ENCODE measurements at regions not wholly inside any gene's neighbourhood (a gene's known extent, or its start where the extent isn't known, plus 50 kb on each side); places are given as distances from the start of the nearest gene placed in this dataset.

GRCh38 chr6:156647140-156647784, 129.9 kb upstream of the ARID1B start:
- H3K27ac ChIP-seq (ENCODE audit: low read depth, low read length), result no peak overlapping the region
- ATAC-seq, result no peak

GRCh38 chr6:156646496-156646895, 130.7 kb upstream of the ARID1B start:
- H3K27ac Mint-ChIP-seq, result no peak overlapping the region
- H3K4me3 Mint-ChIP-seq, result peak overlapping the region in 3 of 10 donors; percentile 39 to 66 (median 44)
- H3K36me3 Mint-ChIP-seq, result peaks cover 0 to 4% (median 0%) of the 10 kb centered on the region in 5 donors
- Histone ChIP-seq H3K27me3 (ENCODE audit: control insufficient read depth in 2 of 2, insufficient read depth in 2 of 2, low read length in 2 of 2) (peaks cover 0 to 5% of the 10 kb centered on the region in 2 donors), H3K9me3 (ENCODE audit: control insufficient read depth in 2 of 3, low read length in 3 of 3) (no peaks in the 10 kb centered on the region), H3K27ac (ENCODE audit: low read depth, low read length) (no peak overlapping the region), H3K4me1 (ENCODE audit: control insufficient read depth in 2 of 2, insufficient read depth in 2 of 2, low read length in 2 of 2) (no peaks in the 10 kb centered on the region), H3K4me3 (ENCODE audit: low read length) (no peak overlapping the region), H3K36me3 (ENCODE audit: control insufficient read depth in 2 of 3, insufficient read depth in 3 of 3, low read length in 3 of 3) (no peaks in the 10 kb centered on the region)
- intact Hi-C loops (cut with micrococcal nuclease), result no loop called here
- no peak for ATAC-seq
- POLR2A ChIA-PET, result no interaction called here
- peaks cover 11 to 26% (median 24%) of the 10 kb centered on the region in 5 donors for H3K27me3 Mint-ChIP-seq
- H3K4me1 Mint-ChIP-seq, result peaks cover 0 to 27% (median 20%) of the 10 kb centered on the region in 7 donors
- DNase-seq, result no peak
- H3K9me3 Mint-ChIP-seq, result peaks cover 0 to 6% (median 0%) of the 10 kb centered on the region in 11 donors
- CTCF ChIA-PET, result no interaction called here

More at GRCh38 chr6:156647140-156647784, 129.9 kb upstream of the ARID1B start:
- peaks cover 0 to 2% (median 0%) of the 10 kb centered on the region in 11 donors for H3K9me3 Mint-ChIP-seq
- ChIA-PET POLR2A (no interaction called here), CTCF (no interaction called here)
- peaks cover 0 to under 1% (median 0%) of the 10 kb centered on the region in 5 donors for H3K36me3 Mint-ChIP-seq
- Histone ChIP-seq H3K27me3 (ENCODE audit: control insufficient read depth in 2 of 2, insufficient read depth in 2 of 2, low read length in 2 of 2) (peaks cover 0 to 5% of the 10 kb centered on the region in 2 donors), H3K9me3 (ENCODE audit: control insufficient read depth in 2 of 3, low read length in 3 of 3) (no peaks in the 10 kb centered on the region), H3K36me3 (ENCODE audit: control insufficient read depth in 2 of 3, insufficient read depth in 3 of 3, low read length in 3 of 3) (no peaks in the 10 kb centered on the region), H3K4me1 (ENCODE audit: control insufficient read depth in 2 of 2, insufficient read depth in 2 of 2, low read length in 2 of 2) (no peaks in the 10 kb centered on the region), H3K4me3 (ENCODE audit: low read length) (no peak overlapping the region)
- H3K4me3 Mint-ChIP-seq, result peak overlapping the region in 9 of 10 donors; percentile 15 to 72 (median 63)
- intact Hi-C loops (cut with micrococcal nuclease), result no loop called here
- DNase-seq, result no peak
- no peak overlapping the region for H3K27ac Mint-ChIP-seq
- peaks cover 0 to 27% (median 20%) of the 10 kb centered on the region in 7 donors for H3K4me1 Mint-ChIP-seq
- H3K27me3 Mint-ChIP-seq, result peaks cover 11 to 26% (median 24%) of the 10 kb centered on the region in 5 donors

- DNase-seq, result no peak
- intact Hi-C loops (cut with micrococcal nuclease), result no loop called here
- H3K27me3 Mint-ChIP-seq, result peaks cover 11 to 26% (median 24%) of the 10 kb centered on the region in 5 donors
- ATAC-seq, result no peak
- H3K9me3 Mint-ChIP-seq, result peaks cover 0 to 14% (median 1%) of the 10 kb centered on the region in 11 donors
- H3K27ac ChIP-seq (ENCODE audit: low read depth, low read length), result no peak overlapping the region
- ChIA-PET POLR2A (no interaction called here), CTCF (no interaction called here)
- no peak overlapping the region for H3K4me3 Mint-ChIP-seq
- peaks cover 0 to 27% (median 20%) of the 10 kb centered on the region in 7 donors for H3K4me1 Mint-ChIP-seq
- peaks cover 0 to 5% of the 10 kb centered on the region in 2 donors for H3K27me3 ChIP-seq (ENCODE audit: control insufficient read depth in 2 of 2, insufficient read depth in 2 of 2, low read length in 2 of 2)
- H3K4me3 ChIP-seq (ENCODE audit: low read length), result no peak overlapping the region
- H3K27ac Mint-ChIP-seq, result no peak overlapping the region
- H3K9me3 ChIP-seq (ENCODE audit: control insufficient read depth in 2 of 3, low read length in 3 of 3), result no peaks in the 10 kb centered on the region
- H3K36me3 ChIP-seq (ENCODE audit: control insufficient read depth in 2 of 3, insufficient read depth in 3 of 3, low read length in 3 of 3), result no peaks in the 10 kb centered on the region
- no peaks in the 10 kb centered on the region for H3K4me1 ChIP-seq (ENCODE audit: control insufficient read depth in 2 of 2, insufficient read depth in 2 of 2, low read length in 2 of 2)
- H3K36me3 Mint-ChIP-seq, result peaks cover 0 to 7% (median 0%) of the 10 kb centered on the region in 5 donors
Measured at GRCh38 chr6:156645097-156645496, 132.1 kb upstream of the ARID1B start.

GRCh38 chr6:156639009-156639721, 138.0 kb upstream of the ARID1B start:
- H3K36me3 Mint-ChIP-seq, result peaks cover 0 to 7% (median 0%) of the 10 kb centered on the region in 5 donors
- DNase-seq (no peak), ATAC-seq (no peak)
- POLR2A ChIA-PET, result no interaction called here
- peaks cover 0 to 5% (median 0%) of the 10 kb centered on the region in 5 donors for H3K27me3 Mint-ChIP-seq
- CTCF ChIA-PET, result no interaction called here
- no peaks in the 10 kb centered on the region for H3K36me3 ChIP-seq (ENCODE audit: control insufficient read depth in 2 of 3, insufficient read depth in 3 of 3, low read length in 3 of 3)
- no peak overlapping the region for H3K4me3 ChIP-seq (ENCODE audit: low read length)
- H3K27me3 ChIP-seq (ENCODE audit: control insufficient read depth in 2 of 2, insufficient read depth in 2 of 2, low read length in 2 of 2), result no peaks in the 10 kb centered on the region
- no peak overlapping the region for H3K27ac ChIP-seq (ENCODE audit: low read depth, low read length)
- no peak overlapping the region for H3K27ac Mint-ChIP-seq
- no peaks in the 10 kb centered on the region for H3K9me3 ChIP-seq (ENCODE audit: control insufficient read depth in 2 of 3, low read length in 3 of 3)
- no peak overlapping the region for H3K4me3 Mint-ChIP-seq
- peaks cover 0 to 14% (median 1%) of the 10 kb centered on the region in 11 donors for H3K9me3 Mint-ChIP-seq
- H3K4me1 ChIP-seq (ENCODE audit: control insufficient read depth in 2 of 2, insufficient read depth in 2 of 2, low read length in 2 of 2), result peaks cover 0 to 11% of the 10 kb centered on the region in 2 donors
- H3K4me1 Mint-ChIP-seq, result peaks cover 9 to 22% (median 15%) of the 10 kb centered on the region in 7 donors
- intact Hi-C loops (cut with micrococcal nuclease), result no loop called here

GRCh38 chr6:156638581-156638980, 138.6 kb upstream of the ARID1B start:
- H3K36me3 Mint-ChIP-seq, result peaks cover 0 to 7% (median 0%) of the 10 kb centered on the region in 5 donors
- H3K9me3 ChIP-seq (ENCODE audit: control insufficient read depth in 2 of 3, low read length in 3 of 3), result no peaks in the 10 kb centered on the region
- H3K9me3 Mint-ChIP-seq, result peaks cover 0 to 14% (median 1%) of the 10 kb centered on the region in 11 donors
- DNase-seq (no peak), ATAC-seq (no peak)
- H3K4me3 ChIP-seq (ENCODE audit: low read length), result no peak overlapping the region
- H3K27ac ChIP-seq (ENCODE audit: low read depth, low read length), result no peak overlapping the region
- CTCF ChIA-PET, result interaction anchor here (0.9 kb wide), 1 partner anchor 48 kb away, joined by 3 read pairs; no protein-coding TSS in a partner anchor
- H3K27ac Mint-ChIP-seq, result no peak overlapping the region
- no peaks in the 10 kb centered on the region for H3K36me3 ChIP-seq (ENCODE audit: control insufficient read depth in 2 of 3, insufficient read depth in 3 of 3, low read length in 3 of 3)
- peaks cover 0 to 17% of the 10 kb centered on the region in 2 donors for H3K4me1 ChIP-seq (ENCODE audit: control insufficient read depth in 2 of 2, insufficient read depth in 2 of 2, low read length in 2 of 2)
- H3K27me3 ChIP-seq (ENCODE audit: control insufficient read depth in 2 of 2, insufficient read depth in 2 of 2, low read length in 2 of 2), result no peaks in the 10 kb centered on the region
- H3K4me3 Mint-ChIP-seq, result no peak overlapping the region
- POLR2A ChIA-PET, result no interaction called here
- H3K27me3 Mint-ChIP-seq, result peaks cover 0 to 5% (median 0%) of the 10 kb centered on the region in 5 donors
- peaks cover 14 to 28% (median 21%) of the 10 kb centered on the region in 7 donors for H3K4me1 Mint-ChIP-seq
- intact Hi-C loops (cut with micrococcal nuclease), result no loop called here

- peak overlapping the region; percentile 29 to 78 (median 54) for H3K4me3 Mint-ChIP-seq
- no peak for DNase-seq
- H3K27me3 ChIP-seq (ENCODE audit: control insufficient read depth in 2 of 2, insufficient read depth in 2 of 2, low read length in 2 of 2), result no peaks in the 10 kb centered on the region
- H3K36me3 ChIP-seq (ENCODE audit: control insufficient read depth in 2 of 3, insufficient read depth in 3 of 3, low read length in 3 of 3), result no peaks in the 10 kb centered on the region
- H3K4me3 ChIP-seq (ENCODE audit: low read length), result no peak overlapping the region
- CTCF ChIA-PET, result interaction anchor here (0.6 to 1.1 kb wide), 2 partner anchors 66 to 380 kb away, joined by 3 to 5 read pairs; no protein-coding TSS in a partner anchor
- peaks cover 0 to 21% of the 10 kb centered on the region in 2 donors for H3K4me1 ChIP-seq (ENCODE audit: control insufficient read depth in 2 of 2, insufficient read depth in 2 of 2, low read length in 2 of 2)
- H3K36me3 Mint-ChIP-seq, result no peaks in the 10 kb centered on the region
- peak overlapping the region in 5 of 9 donors; percentile 19 to 61 (median 40) for H3K27ac Mint-ChIP-seq
- POLR2A ChIA-PET, result no interaction called here
- H3K9me3 ChIP-seq (ENCODE audit: control insufficient read depth in 2 of 3, low read length in 3 of 3), result no peaks in the 10 kb centered on the region
- no peak overlapping the region for H3K27ac ChIP-seq (ENCODE audit: low read depth, low read length)
- H3K27me3 Mint-ChIP-seq, result no peaks in the 10 kb centered on the region
- H3K9me3 Mint-ChIP-seq, result peaks cover 0 to 5% (median 0%) of the 10 kb centered on the region in 11 donors
- no peak for ATAC-seq
- intact Hi-C loops (cut with micrococcal nuclease), result no loop called here
- H3K4me1 Mint-ChIP-seq, result peaks cover 14 to 34% (median 26%) of the 10 kb centered on the region in 7 donors
Measured at GRCh38 chr6:156634951-156635371, 142.2 kb upstream of the ARID1B start.

All from naive thymus-derived CD4-positive, alpha-beta T cell (primary cell).